B cell (primary cell): ENCODE measurements at regions not wholly inside any gene's neighbourhood (a gene's known extent, or its start where the extent isn't known, plus 50 kb on each side); places are given as distances from the start of the nearest gene placed in this dataset.

ENCODE experiments used
- ATAC-seq: fragments of 200-7000 bp; cut with Tn5 transposase; one replicate; pipeline ENCODE4 v1.10.0; 2021; ENCODE audit warnings: low read depth, mild to moderate bottlenecking, moderate number of reproducible peaks, moderate library complexity
- CTCF ChIA-PET: fragments of 350-600 bp; sonication (Branson Sonifier 250); formaldehyde crosslinking; loops from one replicate; lab custom pipeline; 2021; ENCODE audit warnings: antibody characterized with exemption, inconsistent platforms; lab: Charles Lee
- POLR2A ChIA-PET: fragments of 350-600 bp; sonication (Branson Sonifier 250); formaldehyde crosslinking; loops from one replicate; lab custom pipeline; 2021; ENCODE audit warnings: antibody characterized with exemption; lab: Charles Lee
- DNase-seq: peaks from one replicate; pipeline ENCODE4 v3.0.0; 2013
- H2AFZ ChIP-seq: 2 replicates; pipeline ENCODE4 v1.6.1; 2012; ENCODE audit warnings: mild to moderate bottlenecking, low read depth, low read length; ENCODE audit not compliant: insufficient read depth, poor library complexity, severe bottlenecking
- H3K27ac ChIP-seq, 2 donors: 1 replicate in 1 of 2; 2 replicates in 1 of 2; pipeline ENCODE4 v1.5.1; 2012 to 2013; ENCODE audit warnings: low read length in 2 of 2, mild to moderate bottlenecking in 2 of 2, moderate library complexity in 1 of 2
- H3K27me3 ChIP-seq, 4 experiments: fragments of 200-600 bp in 1 of 4; sonication (generic) in 1 of 4; replicated peaks in 1 of 4; 1 replicate in 2 of 4; 2 replicates in 2 of 4; pipeline versions ENCODE4 v1.6.1 to v1.7.0; 2013 to 2016; ENCODE audit warnings: low read length in 3 of 4, mild to moderate bottlenecking in 2 of 4, mixed read lengths in 1 of 4, moderate library complexity in 1 of 4; ENCODE audit not compliant: insufficient read depth in 4 of 4, control insufficient read depth in 3 of 4; ENCODE audit errors: control extremely low read depth in 1 of 4
- H3K36me3 ChIP-seq, 2 experiments: replicated peaks in 1 of 2; 1 replicate in 1 of 2; 2 replicates in 1 of 2; pipeline versions ENCODE4 v1.6.1 to v1.7.1; 2013; ENCODE audit warnings: low read length in 1 of 2; ENCODE audit not compliant: insufficient read depth in 2 of 2, control insufficient read depth in 1 of 2; ENCODE audit errors: control extremely low read depth in 1 of 2, extremely low read depth in 1 of 2
- H3K4me1 ChIP-seq, 2 donors: fragments of 200-600 bp in 1 of 2; sonication (generic) in 1 of 2; 1 replicate in 1 of 2; 2 replicates in 1 of 2; pipeline versions ENCODE4 v1.5.1 to v1.6.1; 2013 to 2017; ENCODE audit warnings: low read length in 2 of 2; ENCODE audit not compliant: control insufficient read depth in 2 of 2, insufficient read depth in 2 of 2
- H3K4me2 ChIP-seq: replicated peaks from 2 replicates; pipeline ENCODE3; 2012; ENCODE audit warnings: mild to moderate bottlenecking, low read depth, low read length; ENCODE audit not compliant: poor library complexity, severe bottlenecking
- H3K4me3 ChIP-seq, 5 experiments: fragments of 200-600 bp in 1 of 5; sonication (generic) in 1 of 5; 1 replicate in 3 of 5; 2 replicates in 2 of 5; pipeline versions ENCODE4 v1.5.1 to v1.7.0; 2011 to 2016; ENCODE audit warnings: low read length in 4 of 5, mild to moderate bottlenecking in 4 of 5, low read depth in 2 of 5, control low read depth in 1 of 5, moderate library complexity in 1 of 5; ENCODE audit not compliant: insufficient read depth in 1 of 5; ENCODE audit errors: control extremely low read depth in 1 of 5, extremely low read depth in 1 of 5
- H3K79me2 ChIP-seq: fragments of 200-600 bp; sonication (generic); one replicate; pipeline ENCODE4 v1.6.0; 2016; ENCODE audit warnings: low read length; ENCODE audit not compliant: control insufficient read depth, insufficient read depth
- H3K9ac ChIP-seq: fragments of 200-600 bp; sonication (generic); 2 replicates; pipeline ENCODE4 v1.6.1; 2017; ENCODE audit warnings: mild to moderate bottlenecking, low read length, moderate library complexity
- H3K9me3 ChIP-seq, 3 donors: one replicate each; pipeline versions ENCODE4 v1.6.1 to v1.7.1; 2013; ENCODE audit warnings: low read length in 2 of 3; ENCODE audit not compliant: control insufficient read depth in 2 of 3, insufficient read depth in 1 of 3; ENCODE audit errors: control extremely low read depth in 1 of 3
- H4K20me1 ChIP-seq: 2 replicates; pipeline ENCODE4 v1.6.0; 2012; ENCODE audit warnings: mild to moderate bottlenecking, low read length; ENCODE audit not compliant: insufficient read depth, control insufficient read depth, poor library complexity, severe bottlenecking
- H3K27ac Mint-ChIP-seq: one replicate; pipeline ENCODE4 v1.8.0; 2021; ENCODE audit warnings: mixed read lengths
- H3K27me3 Mint-ChIP-seq: one replicate; pipeline ENCODE4 v1.8.0; 2021; ENCODE audit warnings: mixed read lengths
- H3K4me1 Mint-ChIP-seq: one replicate; pipeline ENCODE4 v1.8.0; 2021; ENCODE audit warnings: mixed read lengths
- H3K4me3 Mint-ChIP-seq: one replicate; pipeline ENCODE4 v1.8.0; 2021; ENCODE audit warnings: mixed read lengths
- H3K9me3 Mint-ChIP-seq: one replicate; pipeline ENCODE4 v1.8.0; 2022; ENCODE audit warnings: mixed read lengths; ENCODE audit not compliant: insufficient read depth
- EZH2 ChIP-seq: IDR thresholded peaks from 2 replicates; pipeline ENCODE4 v1.6.1; 2012; ENCODE audit warnings: borderline replicate concordance, low read depth, mild to moderate bottlenecking, moderate library complexity, low read length; ENCODE audit not compliant: insufficient read depth, poor library complexity, severe bottlenecking
- WGBS: methylation state at CpG from one replicate; pipeline ENCODE4 v1.1.5; 2013; ENCODE audit warnings: missing lambda C conversion rate; ENCODE audit not compliant: insufficient coverage; 5-methylcytosine and 5-hydroxymethylcytosine counted together
- intact Hi-C: fragments of 100-400 bp; cut with micrococcal nuclease; formaldehyde crosslinking; loops from one replicate; pipeline ENCODE4 v1.10.0; 2022
- TF ChIP-seq, protein P1 (sequence below): fragments of 200-600 bp; IDR thresholded peaks from one replicate; pipeline ENCODE4 v1.8.0; 2022; ENCODE audit warnings: antibody characterized with exemption, mild to moderate bottlenecking

GRCh38 chr6:6924708-6925107 lies 183.1 kb upstream of the RREB1 start:
- ChIA-PET POLR2A (no interaction called here), CTCF (no interaction called here)
- TF ChIP-seq, protein P1, sequence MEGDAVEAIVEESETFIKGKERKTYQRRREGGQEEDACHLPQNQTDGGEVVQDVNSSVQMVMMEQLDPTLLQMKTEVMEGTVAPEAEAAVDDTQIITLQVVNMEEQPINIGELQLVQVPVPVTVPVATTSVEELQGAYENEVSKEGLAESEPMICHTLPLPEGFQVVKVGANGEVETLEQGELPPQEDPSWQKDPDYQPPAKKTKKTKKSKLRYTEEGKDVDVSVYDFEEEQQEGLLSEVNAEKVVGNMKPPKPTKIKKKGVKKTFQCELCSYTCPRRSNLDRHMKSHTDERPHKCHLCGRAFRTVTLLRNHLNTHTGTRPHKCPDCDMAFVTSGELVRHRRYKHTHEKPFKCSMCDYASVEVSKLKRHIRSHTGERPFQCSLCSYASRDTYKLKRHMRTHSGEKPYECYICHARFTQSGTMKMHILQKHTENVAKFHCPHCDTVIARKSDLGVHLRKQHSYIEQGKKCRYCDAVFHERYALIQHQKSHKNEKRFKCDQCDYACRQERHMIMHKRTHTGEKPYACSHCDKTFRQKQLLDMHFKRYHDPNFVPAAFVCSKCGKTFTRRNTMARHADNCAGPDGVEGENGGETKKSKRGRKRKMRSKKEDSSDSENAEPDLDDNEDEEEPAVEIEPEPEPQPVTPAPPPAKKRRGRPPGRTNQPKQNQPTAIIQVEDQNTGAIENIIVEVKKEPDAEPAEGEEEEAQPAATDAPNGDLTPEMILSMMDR: no peak
- no peak for TF ChIP-seq EZH2
- no peak overlapping the region for H3K4me3 Mint-ChIP-seq
- Histone ChIP-seq H2AFZ (no peak overlapping the region), H3K79me2 (no peaks in the 10 kb centered on the region), H3K27ac (no peak overlapping the region), H3K9me3 (peaks cover 0 to 2% (median 0%) of the 10 kb centered on the region in 3 donors), H3K4me2 (no peak overlapping the region), H3K36me3 (no peaks in the 10 kb centered on the region), H4K20me1 (no peaks in the 10 kb centered on the region), H3K4me3 (no peak overlapping the region), H3K27me3 (no peaks in the 10 kb centered on the region), H3K4me1 (no peaks in the 10 kb centered on the region), H3K9ac (no peak overlapping the region)
- peaks cover 25% of the 10 kb centered on the region for H3K27me3 Mint-ChIP-seq
- no peaks in the 10 kb centered on the region for H3K9me3 Mint-ChIP-seq
- no peak for ATAC-seq
- WGBS: 89% methylated on average over 1 of the region's 5 CpGs
- intact Hi-C loops: no loop called here
- no peaks in the 10 kb centered on the region for H3K4me1 Mint-ChIP-seq
- no peak for DNase-seq
- no peak overlapping the region for H3K27ac Mint-ChIP-seq

DNA sequence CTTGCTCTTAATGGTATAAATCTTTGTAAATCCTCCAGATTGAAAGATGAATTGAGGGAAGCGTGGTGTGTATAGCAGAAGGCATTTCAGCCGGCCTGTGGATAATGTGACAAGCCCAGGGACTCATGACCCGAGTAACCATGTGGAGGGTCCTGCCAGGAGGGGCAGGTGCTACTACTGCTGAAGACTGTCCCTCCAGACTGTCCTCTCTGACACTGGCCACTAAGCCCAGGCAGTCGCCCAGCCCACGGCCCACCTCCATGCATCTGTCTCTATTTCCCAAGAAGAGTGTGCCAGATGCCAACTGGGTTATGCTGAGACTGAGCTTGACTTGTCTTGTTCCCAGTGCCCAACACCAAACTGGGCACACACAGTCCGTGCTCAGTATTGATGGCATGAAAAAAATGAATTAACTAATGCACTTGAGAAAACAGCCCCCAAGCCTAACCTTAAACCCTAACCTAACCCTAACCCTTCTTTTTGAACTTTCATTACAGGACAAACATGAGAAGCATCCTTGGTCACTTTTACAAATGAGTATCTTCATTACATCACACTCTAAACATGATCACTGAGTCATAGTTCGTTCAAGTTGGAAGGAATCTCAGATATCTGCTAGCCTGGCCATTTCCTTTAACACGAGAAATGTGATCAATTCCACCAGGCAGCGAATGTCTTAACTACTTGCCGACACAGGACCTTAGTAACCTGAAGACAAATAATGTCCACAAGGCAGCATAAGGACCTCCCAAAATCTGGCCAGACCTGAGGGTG lies 182.2 kb upstream of the RREB1 start:
- CTCF ChIA-PET: no interaction called here
- Histone ChIP-seq H3K4me3 (no peak overlapping the region), H2AFZ (no peak overlapping the region), H4K20me1 (no peaks in the 10 kb centered on the region), H3K36me3 (no peaks in the 10 kb centered on the region), H3K9ac (no peak overlapping the region), H3K4me2 (no peak overlapping the region), H3K27ac (no peak overlapping the region), H3K9me3 (peaks cover 0 to 2% (median 0%) of the 10 kb centered on the region in 3 donors), H3K4me1 (no peaks in the 10 kb centered on the region), H3K79me2 (no peaks in the 10 kb centered on the region), H3K27me3 (no peaks in the 10 kb centered on the region)
- peaks cover 2% of the 10 kb centered on the region for H3K4me1 Mint-ChIP-seq
- POLR2A ChIA-PET: no interaction called here
- H3K4me3 Mint-ChIP-seq: no peak overlapping the region
- ATAC-seq (no peak), DNase-seq (no peak)
- H3K27me3 Mint-ChIP-seq: peaks cover 17% of the 10 kb centered on the region
- WGBS: 95% methylated on average over 8 of the region's 10 CpGs
- intact Hi-C loops: no loop called here
- H3K9me3 Mint-ChIP-seq: no peaks in the 10 kb centered on the region
- H3K27ac Mint-ChIP-seq: no peak overlapping the region
- TF ChIP-seq, protein P1: no peak
- TF ChIP-seq EZH2: no peak
